Stimulated activated CD4-positive, alpha-beta T cell treated with anti-CD3 and anti-CD28 coated beads, Interleukin-12 subunit alpha, Interleukin-12 subunit beta, amount 100 ng/mL, for 48 hours (primary cell): ENCODE measurements at regions not wholly inside any gene's neighbourhood (a gene's known extent, or its start where the extent isn't known, plus 50 kb on each side); places are given as distances from the start of the nearest gene placed in this dataset.

Experiments used
- DNase-seq, 3 donors: peaks; one replicate each; pipeline ENCODE4 v3.0.0-alpha.2; 2020; ENCODE audit warnings: low read depth in 2 of 3, low spot score in 1 of 3

DNA sequence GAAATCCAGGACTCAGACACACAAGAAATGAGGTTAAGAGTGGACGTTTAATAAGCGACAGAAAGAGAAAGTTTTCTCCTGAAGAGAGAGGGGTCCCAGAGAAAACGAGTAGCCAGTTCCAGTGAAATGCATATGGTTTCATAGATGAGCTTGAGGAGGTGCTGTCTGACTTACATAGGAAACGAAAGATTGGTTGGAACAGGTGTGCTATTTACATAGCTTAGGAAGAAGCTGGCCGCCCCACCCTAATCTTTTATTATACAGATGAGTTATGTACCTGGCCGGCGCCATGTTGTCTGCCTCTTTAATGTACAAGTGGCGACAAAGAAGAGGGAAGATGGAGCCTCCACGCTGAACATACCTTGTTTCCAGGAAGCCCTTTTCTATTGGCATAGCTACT lies 223.0 kb downstream of the SLC6A15 start:
- DNase-seq, result no peak

GRCh38 chr12:84685379-84685778 lies 227.2 kb downstream of the SLC6A15 start:
- no peak for DNase-seq

GRCh38 chr12:84676787-84677186 lies 235.8 kb downstream of the SLC6A15 start:
- no peak for DNase-seq

- no peak for DNase-seq
Measured at GRCh38 chr12:84661786-84662185, 250.8 kb downstream of the SLC6A15 start.

GRCh38 chr12:84660139-84660538 lies 252.5 kb downstream of the SLC6A15 start:
- DNase-seq, result no peak

- DNase-seq, result no peak
Measured at GRCh38 chr12:84658877-84659276, 253.7 kb downstream of the SLC6A15 start.

DNA sequence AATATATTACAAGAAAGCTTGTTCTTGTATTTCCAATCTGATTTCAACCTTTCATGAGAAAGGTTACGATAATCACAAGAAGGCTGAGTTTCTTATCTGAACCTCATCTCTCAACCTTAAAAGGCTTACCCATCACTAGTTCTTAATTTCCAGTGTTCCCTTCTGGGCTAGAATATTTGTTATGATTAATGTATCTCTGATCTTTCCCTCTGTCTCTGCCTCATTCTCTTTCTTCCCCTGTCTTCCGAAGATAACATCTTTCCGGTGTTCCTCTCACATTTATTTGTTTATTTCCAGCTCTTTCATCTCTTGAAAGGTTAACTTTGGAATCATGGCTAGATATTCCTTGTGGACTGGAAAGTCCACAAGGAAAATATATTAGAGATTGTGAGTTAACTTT lies 255.9 kb downstream of the SLC6A15 start:
- no peak for DNase-seq

GRCh38 chr12:84653482-84653881 lies 259.1 kb downstream of the SLC6A15 start:
- no peak for DNase-seq

- no peak for DNase-seq
Measured at GRCh38 chr12:84648425-84648824, 264.2 kb downstream of the SLC6A15 start.

DNA sequence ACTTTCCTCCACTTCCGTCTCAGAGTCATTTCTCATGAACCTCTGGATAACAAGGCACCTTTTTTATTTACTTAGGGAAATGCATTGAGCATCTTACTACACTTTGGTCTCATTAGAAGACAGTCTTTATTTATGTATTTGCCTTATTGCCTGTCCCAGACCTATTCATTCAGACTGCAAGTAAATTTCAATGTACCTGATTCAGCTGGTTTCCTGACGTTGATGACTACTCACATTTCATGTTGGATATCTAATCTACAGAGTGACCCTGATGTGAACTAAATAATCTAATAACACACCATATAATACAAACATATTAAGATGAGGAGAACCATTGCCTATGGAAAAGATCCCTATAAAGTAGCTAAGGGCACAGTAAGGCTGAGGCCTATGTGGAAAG lies 267.7 kb downstream of the SLC6A15 start:
- no peak for DNase-seq

DNA sequence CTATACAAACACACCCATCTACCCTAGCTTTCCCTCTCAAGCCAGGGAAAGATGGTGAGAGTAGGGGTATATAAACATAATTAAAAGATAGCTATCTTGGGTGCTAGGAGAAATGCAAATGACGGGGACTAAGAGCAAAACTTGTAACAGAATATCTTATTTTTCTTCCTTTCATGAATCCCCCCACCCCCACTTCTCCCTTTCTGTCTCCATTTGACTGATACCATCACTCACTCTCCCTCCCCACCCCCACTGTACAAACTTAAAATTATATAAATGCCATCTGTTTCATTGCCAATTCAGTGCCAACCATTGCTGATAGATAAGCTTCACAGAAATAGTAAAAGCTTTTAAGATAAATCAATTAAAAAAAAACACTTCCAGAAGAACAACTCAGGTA lies 268.6 kb downstream of the SLC6A15 start:
- no peak for DNase-seq

GRCh38 chr12:84641940-84642545 lies 270.6 kb downstream of the SLC6A15 start:
- no peak for DNase-seq

DNA sequence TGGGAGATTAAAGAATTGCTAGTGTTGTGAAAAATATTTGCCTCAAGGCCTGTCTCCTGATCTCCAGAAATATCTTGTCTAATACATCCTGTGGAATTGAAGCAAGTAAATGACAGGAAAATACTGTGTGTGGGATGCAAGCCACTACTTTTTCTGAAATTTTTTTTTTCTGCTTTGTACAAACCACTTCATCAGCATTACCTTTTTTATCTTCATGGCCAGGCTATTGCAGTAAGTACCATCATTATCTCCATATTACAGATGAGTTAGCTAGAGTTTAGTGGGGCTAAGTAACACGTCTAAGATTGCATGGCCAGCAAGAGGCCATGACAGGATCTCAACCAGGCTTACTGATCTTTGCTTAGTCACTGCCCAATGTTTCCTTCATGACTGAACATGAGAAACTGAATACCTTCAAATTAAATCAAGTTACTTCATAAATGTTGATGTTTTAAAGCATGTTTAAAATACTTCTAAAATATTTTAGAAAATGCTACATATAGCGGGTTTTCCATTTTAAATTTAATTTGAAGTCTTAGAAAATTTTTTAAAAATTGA lies 273.7 kb downstream of the SLC6A15 start:
- DNase-seq, result no peak

DNA sequence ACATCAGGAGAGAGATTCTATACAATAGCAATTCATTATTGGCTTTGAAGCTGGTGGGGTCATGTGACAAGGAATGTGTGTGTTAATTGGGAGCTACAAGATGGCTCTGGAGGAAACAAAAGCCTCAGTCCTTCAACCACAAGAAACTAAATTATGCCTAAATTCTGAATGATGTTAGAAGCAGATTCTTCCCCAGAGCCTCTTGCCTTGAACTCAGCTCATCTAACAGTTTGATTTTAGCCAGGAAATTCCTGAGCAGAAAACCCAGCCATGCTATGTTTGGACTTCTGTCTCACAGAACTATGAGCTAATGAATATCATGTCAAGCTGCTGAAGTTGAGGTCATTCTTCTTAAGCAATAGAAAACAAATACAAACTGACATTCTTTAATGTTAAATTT lies 274.7 kb downstream of the SLC6A15 start:
- no peak for DNase-seq

DNA sequence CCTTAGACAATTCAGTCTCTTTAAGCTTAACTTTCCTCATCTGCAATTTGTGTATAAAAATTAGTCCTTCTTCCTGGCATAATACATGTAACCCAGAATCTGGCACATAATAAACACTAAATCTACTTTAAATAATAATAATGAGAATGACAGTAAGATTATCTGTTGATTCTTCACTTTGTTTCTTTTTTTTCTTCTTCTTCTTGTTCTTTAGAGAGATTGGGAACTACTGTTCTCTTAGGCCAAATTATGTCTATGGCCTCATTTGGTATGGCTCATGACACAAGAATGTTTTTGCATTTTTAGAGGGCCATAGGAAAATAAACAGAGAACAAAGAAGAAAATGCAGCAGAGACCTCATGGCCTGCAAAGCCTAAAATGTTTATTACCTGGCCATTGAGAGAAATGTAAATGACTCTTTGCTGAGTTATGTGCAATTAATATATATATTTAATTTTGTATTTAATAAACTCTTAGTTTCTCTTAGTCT lies 275.8 kb downstream of the SLC6A15 start:
- DNase-seq, result no peak

GRCh38 chr12:84634526-84634925 lies 278.1 kb downstream of the SLC6A15 start:
- DNase-seq, result no peak

DNA sequence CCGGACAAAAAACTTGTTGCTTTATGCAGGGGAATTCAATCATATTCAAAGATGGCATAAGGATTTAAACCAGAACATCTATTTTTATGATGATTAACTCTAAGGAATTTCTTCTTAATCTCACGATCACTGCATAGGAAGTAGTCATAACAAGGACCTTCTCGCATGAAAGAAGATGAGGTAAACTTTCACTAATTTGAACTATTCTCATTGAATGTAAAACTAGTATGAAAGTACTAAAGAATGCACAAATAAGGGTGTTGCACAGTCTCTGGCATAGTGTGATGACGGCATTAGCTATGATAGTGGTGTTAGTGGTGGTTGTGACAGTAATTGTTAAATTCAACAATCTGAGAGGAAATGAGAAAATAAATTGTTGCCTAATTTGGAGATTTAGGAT lies 280.0 kb downstream of the SLC6A15 start:
- no peak for DNase-seq

GRCh38 chr12:84631020-84631419 lies 281.6 kb downstream of the SLC6A15 start:
- DNase-seq, result no peak

DNA sequence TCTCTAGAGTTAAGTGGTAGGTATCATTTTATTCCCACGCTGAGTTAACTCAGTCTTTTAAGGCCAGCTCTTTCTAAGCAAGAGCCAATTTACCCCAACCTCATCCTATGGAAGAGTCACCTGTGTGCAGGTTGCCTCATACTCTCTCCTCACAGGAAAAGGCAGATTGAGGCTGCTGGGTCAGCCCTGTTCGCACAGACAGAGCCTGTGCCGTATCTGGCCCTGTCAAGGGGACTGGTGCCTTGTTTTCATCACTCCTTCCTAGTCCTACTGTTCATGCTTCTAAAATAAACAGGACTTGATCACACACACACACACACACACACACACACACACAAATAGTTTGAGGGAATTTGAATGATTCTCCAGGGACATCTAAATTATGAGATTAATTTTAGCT lies 285.0 kb downstream of the SLC6A15 start:
- DNase-seq, result no peak

DNA sequence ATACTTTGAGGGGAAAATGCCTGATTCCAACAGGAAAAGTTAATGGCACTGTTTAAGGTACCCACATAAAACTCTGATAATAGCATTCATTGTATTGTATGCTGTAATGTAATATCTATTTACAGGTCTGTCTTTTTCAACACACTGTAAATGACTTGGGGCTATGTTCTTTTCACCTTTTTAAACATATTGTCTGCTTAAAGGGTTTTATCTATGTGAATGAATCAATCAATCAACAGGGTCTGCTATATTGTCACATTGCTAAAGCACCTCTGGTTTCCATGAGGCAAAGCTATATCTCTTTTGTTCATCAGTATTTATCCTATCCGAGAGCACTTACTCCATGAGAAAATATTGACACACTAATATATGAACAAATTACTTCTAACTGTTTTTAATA lies 288.0 kb downstream of the SLC6A15 start:
- DNase-seq, result no peak

DNA sequence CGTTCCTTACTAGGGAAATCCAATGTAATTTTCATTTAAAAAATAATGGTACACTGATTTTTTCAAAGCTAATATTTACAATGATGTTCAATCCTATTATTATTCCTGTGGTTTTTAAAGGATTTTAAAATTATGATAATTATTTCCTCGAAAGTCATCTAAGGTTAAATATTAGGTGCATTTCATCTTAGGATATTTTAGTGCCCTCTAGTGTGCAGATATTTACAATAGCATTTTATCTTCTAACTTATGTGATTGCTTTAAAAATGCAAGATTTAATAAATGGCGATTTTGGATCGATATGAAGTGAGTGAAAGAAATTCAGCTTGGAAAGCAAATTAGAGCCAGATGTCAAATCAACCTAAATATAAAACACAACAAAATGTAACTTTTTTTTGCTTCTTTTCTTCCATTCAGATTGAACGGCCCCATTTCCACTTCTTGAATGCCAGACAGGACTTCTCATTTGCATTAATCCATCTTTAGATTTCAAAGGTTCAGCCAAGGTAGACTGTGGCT lies 293.5 kb downstream of the SLC6A15 start:
- no peak for DNase-seq

GRCh38 chr12:84607170-84607819 lies 305.3 kb downstream of the SLC6A15 start:
- no peak for DNase-seq

DNA sequence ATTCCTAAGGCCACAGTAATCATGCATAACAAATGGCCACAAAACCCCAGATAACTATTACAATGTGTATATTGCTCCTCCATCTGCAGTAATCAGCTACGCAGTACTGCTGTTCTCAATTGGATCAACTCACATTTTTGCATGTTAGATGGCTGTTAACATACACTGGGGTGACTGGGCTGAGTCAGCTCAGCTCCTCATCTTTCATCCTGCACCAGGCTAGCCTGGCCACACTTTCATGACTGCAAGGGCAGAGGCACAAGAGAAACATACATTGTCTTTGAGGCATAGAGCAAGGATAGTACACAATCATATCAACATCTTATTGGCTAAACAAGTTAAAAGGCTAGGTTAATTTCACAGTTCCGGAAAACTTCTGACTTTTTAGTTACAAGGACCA lies 306.6 kb downstream of the SLC6A15 start:
- DNase-seq, result no peak
